Endothelial cell of umbilical vein (primary cell): ENCODE measurements at regions not wholly inside any gene's neighbourhood (a gene's known extent, or its start where the extent isn't known, plus 50 kb on each side); places are given as distances from the start of the nearest gene placed in this dataset.

ENCODE experiments used
- BruUV-seq: library from RNA; stranded (reverse); fragments of 400-500 nt; replicated peaks from 2 replicates; lab custom pipeline; 2021; lab: Mats Ljungman, UMichigan
- CTCF ChIA-PET: fragments of 300-600, 350-600 bp; sonication (Branson Sonifier 250); formaldehyde crosslinking; loops from one replicate; lab custom pipeline; 2021; ENCODE audit warnings: antibody characterized with exemption, inconsistent platforms; lab: Charles Lee
- POLR2A ChIA-PET: fragments of 300-600, 350-600 bp; sonication (Branson Sonifier 250); formaldehyde crosslinking; loops from one replicate; lab custom pipeline; 2021; ENCODE audit warnings: antibody characterized with exemption, inconsistent platforms; lab: Charles Lee
- DNase-seq: peaks from one replicate; pipeline ENCODE4 v3.0.0-alpha.2; 2011; ENCODE audit warnings: low read depth, low spot score
- FAIRE-seq: peaks from 2 replicates; lab custom pipeline; 2011; peaks lifted over from hg19 to GRCh38; lab: Jason Lieb, UNC
- H2AFZ ChIP-seq: 2 replicates; pipeline ENCODE4 v1.6.0; 2012; ENCODE audit warnings: low read depth, low read length, control low read depth, inconsistent platforms
- H3K27ac ChIP-seq: 2 replicates; pipeline ENCODE4 v1.5.1; 2011; ENCODE audit warnings: low read depth, mild to moderate bottlenecking, control low read depth, low read length, moderate library complexity; ENCODE audit not compliant: insufficient read depth
- H3K27me3 ChIP-seq, 2 experiments: 2 replicates each; pipeline versions ENCODE4 v1.6.0 to v1.6.1; 2011; ENCODE audit warnings: low read length in 2 of 2, mixed read lengths in 1 of 2; ENCODE audit not compliant: control insufficient read depth in 2 of 2, insufficient read depth in 2 of 2
- H3K36me3 ChIP-seq, 2 experiments: 2 replicates in 1 of 2; 3 replicates in 1 of 2; pipeline ENCODE4 v1.5.1; 2011; ENCODE audit warnings: low read length in 2 of 2, mild to moderate bottlenecking in 1 of 2, moderate library complexity in 1 of 2; ENCODE audit not compliant: control insufficient read depth in 2 of 2, insufficient read depth in 2 of 2; ENCODE audit errors: extremely low read depth in 1 of 2
- H3K4me1 ChIP-seq: 3 replicates; pipeline ENCODE4 v1.5.1; 2011; ENCODE audit warnings: mild to moderate bottlenecking, low read length; ENCODE audit not compliant: control insufficient read depth, insufficient read depth; ENCODE audit errors: extremely low read depth
- H3K4me2 ChIP-seq: 2 replicates; pipeline ENCODE4 v1.6.1; 2011; ENCODE audit warnings: low read length, control low read depth, mixed read lengths; ENCODE audit not compliant: insufficient read depth
- H3K4me3 ChIP-seq, 3 experiments: fragments of 200-600 bp in 1 of 3; sonication (generic), shearing (Covaris generic) in 1 of 3; replicated peaks in 1 of 3; 2 replicates each; pipeline ENCODE4 v1.5.1; 2011 to 2016; ENCODE audit warnings: control low read depth in 3 of 3, low read length in 3 of 3, mild to moderate bottlenecking in 2 of 3, inconsistent platforms in 1 of 3, low read depth in 1 of 3, moderate library complexity in 1 of 3; ENCODE audit not compliant: insufficient read depth in 1 of 3
- H3K79me2 ChIP-seq: 2 replicates; pipeline ENCODE4 v1.6.0; 2012; ENCODE audit warnings: low read length, inconsistent platforms; ENCODE audit not compliant: control insufficient read depth, insufficient read depth
- H3K9ac ChIP-seq: replicated peaks from 2 replicates; pipeline ENCODE3; 2011; ENCODE audit warnings: low read length, control low read depth; ENCODE audit not compliant: insufficient read depth; ENCODE audit errors: extremely low read depth
- H3K9me1 ChIP-seq: replicated peaks from 3 replicates; pipeline ENCODE4 v1.6.0; 2011; ENCODE audit warnings: mild to moderate bottlenecking, low read length; ENCODE audit not compliant: control insufficient read depth, insufficient read depth; ENCODE audit errors: extremely low read depth
- H3K9me3 ChIP-seq: replicated peaks from 2 replicates; pipeline ENCODE4 v1.5.1; 2012; ENCODE audit warnings: low read length, inconsistent platforms; ENCODE audit not compliant: control insufficient read depth, insufficient read depth
- H4K20me1 ChIP-seq: replicated peaks from 2 replicates; pipeline ENCODE3; 2011; ENCODE audit warnings: mild to moderate bottlenecking, low read length; ENCODE audit not compliant: control insufficient read depth, insufficient read depth; ENCODE audit errors: extremely low read depth
- CTCF ChIP-seq, 2 donors: IDR thresholded peaks; 1 replicate in 1 of 2; 2 replicates in 1 of 2; pipeline ENCODE4 v1.5.1; 2011; ENCODE audit warnings: low read length in 2 of 2, mild to moderate bottlenecking in 2 of 2, moderate library complexity in 2 of 2, control low read depth in 1 of 2, inconsistent platforms in 1 of 2, low read depth in 1 of 2; ENCODE audit not compliant: insufficient read depth in 1 of 2; ENCODE audit errors: extremely low read depth in 1 of 2
- EZH2 ChIP-seq: IDR thresholded peaks from 2 replicates; pipeline ENCODE4 v1.6.1; 2012; ENCODE audit warnings: borderline replicate concordance, low read depth, mild to moderate bottlenecking, moderate library complexity, low read length, inconsistent platforms; ENCODE audit not compliant: severe bottlenecking
- FOS ChIP-seq: IDR thresholded peaks from 2 replicates; pipeline ENCODE4 v1.6.1; 2011; ENCODE audit warnings: mild to moderate bottlenecking, low read length, moderate library complexity, borderline replicate concordance; ENCODE audit not compliant: insufficient read depth
- GATA2 ChIP-seq: IDR thresholded peaks from 2 replicates; pipeline ENCODE4 v1.7.0; 2011; ENCODE audit warnings: low read depth, mild to moderate bottlenecking, moderate library complexity, mixed read lengths, low read length; ENCODE audit not compliant: insufficient read length, insufficient read depth
- JUN ChIP-seq: IDR thresholded peaks from 2 replicates; pipeline ENCODE4 v1.6.1; 2011; ENCODE audit warnings: borderline replicate concordance, low read depth; ENCODE audit not compliant: insufficient read length, insufficient read depth
- MAX ChIP-seq: IDR thresholded peaks from 2 replicates; pipeline ENCODE4 v1.6.1; 2011; ENCODE audit not compliant: insufficient read depth, insufficient read length
- MYC ChIP-seq: IDR thresholded peaks from one replicate; pipeline ENCODE4 v1.6.1; 2011; ENCODE audit warnings: mild to moderate bottlenecking, low read depth, low read length
- POLR2A ChIP-seq: IDR thresholded peaks from 2 replicates; pipeline ENCODE4 v1.6.1; 2012; ENCODE audit warnings: low read depth, mild to moderate bottlenecking, control low read depth, low read length
- POLR2AphosphoS5 ChIP-seq: IDR thresholded peaks from 2 replicates; pipeline ENCODE4 v1.6.1; 2012; ENCODE audit warnings: low read depth, mild to moderate bottlenecking, control low read depth, low read length, moderate library complexity; ENCODE audit not compliant: insufficient read depth
- dilution Hi-C: fragments of 300-500 bp; cut with MboI; formaldehyde crosslinking; loops from one replicate; pipeline ENCODE4 v1.15.0; 2019; ENCODE audit warnings: low sequenced_read_pairs; ENCODE audit not compliant: extremely low pct_ligation_motif_present
- intact Hi-C: fragments of 100-400 bp; cut with micrococcal nuclease; formaldehyde crosslinking; loops from one replicate; pipeline ENCODE4 v1.10.0; 2022

- DNase-seq (no peak), FAIRE-seq (no peak)
- Histone ChIP-seq H3K4me3 (no peak overlapping the region), H4K20me1 (no peaks in the 10 kb centered on the region), H3K27ac (no peak overlapping the region), H3K4me1 (no peaks in the 10 kb centered on the region), H3K27me3 (no peaks in the 10 kb centered on the region), H3K9me1 (no peaks in the 10 kb centered on the region), H3K79me2 (no peaks in the 10 kb centered on the region), H3K36me3 (no peaks in the 10 kb centered on the region), H3K9ac (no peak overlapping the region), H3K4me2 (no peak overlapping the region), H3K9me3 (no peaks in the 10 kb centered on the region), H2AFZ (no peak overlapping the region)
- BruUV-seq = no TSS peak
- intact Hi-C loops (no loop called here), dilution Hi-C loops (no loop called here)
- TF ChIP-seq MAX (no peak), MYC (no peak), JUN (no peak), POLR2AphosphoS5 (no peak), CTCF (IDR thresholded peaks at IDR 0.05; ENCODE audit: extremely low read depth in 1 of 2, insufficient read depth in 1 of 2, low read depth in 1 of 2, low read length in 2 of 2) (no peak)
- ChIA-PET POLR2A (no interaction called here), CTCF (interaction anchor here (0.5 to 1.5 kb wide), 3 partner anchors 9 to 65 kb away, joined by 3 read pairs; no protein-coding TSS in a partner anchor)
Measured at GRCh38 chr7:47007471-47007870, 574.4 kb downstream of the TNS3 start.

- dilution Hi-C loops = no loop called here
- Histone ChIP-seq H3K9me1 (no peaks in the 10 kb centered on the region), H3K27ac (no peak overlapping the region), H3K27me3 (no peaks in the 10 kb centered on the region), H3K9ac (no peak overlapping the region), H4K20me1 (no peaks in the 10 kb centered on the region), H3K4me2 (no peak overlapping the region), H3K36me3 (no peaks in the 10 kb centered on the region), H2AFZ (no peak overlapping the region), H3K4me3 (no peak overlapping the region), H3K9me3 (no peaks in the 10 kb centered on the region), H3K79me2 (no peaks in the 10 kb centered on the region), H3K4me1 (no peaks in the 10 kb centered on the region)
- intact Hi-C loops = no loop called here
- TF ChIP-seq CTCF (IDR thresholded peaks at IDR 0.05; ENCODE audit: extremely low read depth in 1 of 2, insufficient read depth in 1 of 2, low read depth in 1 of 2, low read length in 2 of 2) (no peak), POLR2A (no peak), MAX (no peak), MYC (no peak), JUN (no peak), GATA2 (no peak), POLR2AphosphoS5 (no peak), EZH2 (no peak), FOS (no peak)
- DNase-seq (no peak), FAIRE-seq (no peak)
- BruUV-seq = no TSS peak
- ChIA-PET POLR2A (no interaction called here), CTCF (no interaction called here)
Measured at GRCh38 chr7:47000561-47000960, 581.4 kb downstream of the TNS3 start.
